Sigmoid colon (tissue), 3 donors: ENCODE measurements at regions not wholly inside any gene's neighbourhood (a gene's known extent, or its start where the extent isn't known, plus 50 kb on each side); places are given as distances from the start of the nearest gene placed in this dataset.

Experiments used
- CTCF ChIP-seq, 4 experiments: fragments of 450-650 bp in 3 of 4; fragments of 200-600 bp in 1 of 4; IDR thresholded peaks; one replicate each; pipeline ENCODE4 v1.5.1; 2016 to 2019; ENCODE audit warnings: antibody characterized with exemption in 4 of 4, mild to moderate bottlenecking in 3 of 4, moderate library complexity in 2 of 4
- POLR2A ChIP-seq, 2 donors: fragments of 450-650 bp; IDR thresholded peaks; one replicate each; pipeline ENCODE4 v1.6.1; 2016; ENCODE audit warnings: antibody characterized with exemption in 2 of 2, mild to moderate bottlenecking in 2 of 2, moderate library complexity in 2 of 2

GRCh38 chr6:10250655-10251220, 164.1 kb downstream of the TFAP2A start:
- no peak for TF ChIP-seq CTCF (IDR thresholded peaks at IDR 0.05)
- TF ChIP-seq POLR2A (IDR thresholded peaks at IDR 0.05), result no peak
